ENCODE measurements at regions not wholly inside any gene's neighbourhood (a gene's known extent, or its start where the extent isn't known, plus 50 kb on each side); places are given as distances from the start of the nearest gene placed in this dataset.

DNA sequence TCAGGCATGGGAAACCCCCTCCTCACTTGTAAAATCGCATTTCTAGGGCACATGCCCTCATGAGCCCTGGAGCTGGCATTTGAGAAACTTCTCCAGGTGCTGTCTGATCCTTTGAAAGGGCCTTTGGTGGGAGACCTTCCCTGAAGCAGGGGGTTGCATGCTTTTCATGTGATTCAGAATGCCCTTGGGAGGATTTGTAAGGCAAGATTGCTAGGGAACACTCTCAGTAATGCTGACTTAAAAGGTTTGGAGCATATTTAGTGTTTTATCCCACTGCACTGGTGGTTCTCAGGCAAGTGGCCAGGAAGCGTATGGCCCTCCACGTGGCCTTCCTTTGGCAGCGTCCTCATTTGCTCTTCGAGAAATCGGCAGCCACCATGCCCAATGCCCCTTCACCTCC is 164.1 kb downstream of the ARRDC4 start:
- ATAC-seq (no peak), DNase-seq (no peak)
- 41 to 62% (median 43%) methylated on average over 6 of the region's 6 CpGs for WGBS, 3 donors
- intact Hi-C loops (cut with DNase I), result no loop called here
- Histone ChIP-seq H3K27ac (no peak overlapping the region), H3K4me1 (no peaks in the 10 kb centered on the region), H3K27me3 (ENCODE audit: insufficient read depth in 3 of 3, low read length in 2 of 3) (peaks cover 0 to 5% (median 0%) of the 10 kb centered on the region in 3 donors), H3K36me3 (ENCODE audit: insufficient read depth in 1 of 2, low read depth in 1 of 2) (no peaks in the 10 kb centered on the region), H3K4me3 (no peak overlapping the region), H3K9me3 (no peaks in the 10 kb centered on the region)
- TF ChIP-seq, protein P1, sequence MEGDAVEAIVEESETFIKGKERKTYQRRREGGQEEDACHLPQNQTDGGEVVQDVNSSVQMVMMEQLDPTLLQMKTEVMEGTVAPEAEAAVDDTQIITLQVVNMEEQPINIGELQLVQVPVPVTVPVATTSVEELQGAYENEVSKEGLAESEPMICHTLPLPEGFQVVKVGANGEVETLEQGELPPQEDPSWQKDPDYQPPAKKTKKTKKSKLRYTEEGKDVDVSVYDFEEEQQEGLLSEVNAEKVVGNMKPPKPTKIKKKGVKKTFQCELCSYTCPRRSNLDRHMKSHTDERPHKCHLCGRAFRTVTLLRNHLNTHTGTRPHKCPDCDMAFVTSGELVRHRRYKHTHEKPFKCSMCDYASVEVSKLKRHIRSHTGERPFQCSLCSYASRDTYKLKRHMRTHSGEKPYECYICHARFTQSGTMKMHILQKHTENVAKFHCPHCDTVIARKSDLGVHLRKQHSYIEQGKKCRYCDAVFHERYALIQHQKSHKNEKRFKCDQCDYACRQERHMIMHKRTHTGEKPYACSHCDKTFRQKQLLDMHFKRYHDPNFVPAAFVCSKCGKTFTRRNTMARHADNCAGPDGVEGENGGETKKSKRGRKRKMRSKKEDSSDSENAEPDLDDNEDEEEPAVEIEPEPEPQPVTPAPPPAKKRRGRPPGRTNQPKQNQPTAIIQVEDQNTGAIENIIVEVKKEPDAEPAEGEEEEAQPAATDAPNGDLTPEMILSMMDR (IDR thresholded peaks at IDR 0.05), result no peak

DNA sequence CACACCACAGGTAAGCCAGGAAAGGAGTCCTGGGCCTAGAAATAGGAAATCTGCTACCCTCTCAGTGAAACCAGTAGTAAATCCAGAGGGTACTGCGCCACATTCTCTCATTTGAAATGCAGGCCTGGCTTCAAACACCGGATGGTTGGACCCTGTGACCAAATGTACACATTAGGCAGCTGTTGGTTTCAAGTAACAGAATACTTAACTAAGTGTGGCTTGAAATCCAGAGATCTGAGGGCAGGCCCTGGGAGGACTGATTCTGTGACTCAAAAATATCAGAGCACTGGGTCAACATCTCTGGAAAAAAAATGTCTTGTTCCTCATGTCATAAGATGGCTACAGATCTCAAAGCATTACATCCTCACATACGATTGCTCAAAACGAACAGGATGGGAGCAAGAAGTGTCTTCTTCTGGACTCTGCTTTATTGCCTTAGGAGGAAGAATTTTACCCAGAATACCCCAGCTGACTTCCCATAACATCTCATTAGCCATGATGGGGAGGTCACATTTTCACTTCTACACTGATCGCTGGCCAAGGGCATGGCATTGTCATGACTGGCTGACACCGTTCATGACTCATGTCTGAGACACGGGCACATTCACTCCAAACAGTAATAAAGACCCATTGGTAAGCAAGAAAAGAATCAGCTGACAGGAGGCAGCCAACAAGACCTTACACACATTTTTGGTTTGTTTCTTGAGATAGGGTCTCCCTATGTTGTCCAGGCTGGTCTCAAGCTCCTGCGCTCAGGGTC is 166.0 kb downstream of the ARRDC4 start:
- intact Hi-C loops (cut with DNase I), result no loop called here

DNA sequence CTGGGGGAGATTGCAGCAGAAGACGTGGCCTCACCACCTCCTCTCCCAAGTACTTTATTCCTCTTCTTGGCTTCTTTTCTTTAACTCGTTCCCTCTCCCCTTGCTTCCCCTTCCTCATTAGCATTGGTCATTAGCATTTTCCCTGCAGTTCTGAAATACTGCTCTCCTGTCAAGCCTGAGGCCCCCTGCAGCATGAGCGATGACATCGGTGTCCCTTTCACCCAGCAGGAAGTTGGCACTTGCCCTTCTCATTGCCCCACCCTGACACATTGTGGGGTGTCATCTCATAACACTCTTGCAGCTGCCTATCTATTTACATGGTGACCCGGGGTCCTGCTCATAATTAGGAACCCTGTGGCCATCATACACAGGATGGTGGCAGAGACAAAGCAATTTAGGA is 167.1 kb downstream of the ARRDC4 start:
- intact Hi-C loops (cut with DNase I), result no loop called here
- Histone ChIP-seq H3K27ac (no peak overlapping the region), H3K4me3 (no peak overlapping the region), H3K9me3 (no peaks in the 10 kb centered on the region), H3K27me3 (ENCODE audit: insufficient read depth in 3 of 3, low read length in 2 of 3) (peaks cover 0 to 3% (median 0%) of the 10 kb centered on the region in 3 donors), H3K36me3 (ENCODE audit: insufficient read depth in 1 of 2, low read depth in 1 of 2) (no peaks in the 10 kb centered on the region), H3K4me1 (no peaks in the 10 kb centered on the region)
- ATAC-seq (no peak), DNase-seq (no peak)
- TF ChIP-seq, protein P1 (IDR thresholded peaks at IDR 0.05), result no peak
- WGBS, 3 donors, result 56 to 63% (median 60%) methylated on average over 5 of the region's 5 CpGs

More for the DNA sequence above, 166.0 kb downstream of the ARRDC4 start:
- Histone ChIP-seq H3K4me1 (no peaks in the 10 kb centered on the region), H3K4me3 (no peak overlapping the region), H3K27me3 (ENCODE audit: insufficient read depth in 3 of 3, low read length in 2 of 3) (peaks cover 0 to 3% (median 0%) of the 10 kb centered on the region in 3 donors), H3K36me3 (ENCODE audit: insufficient read depth in 1 of 2, low read depth in 1 of 2) (no peaks in the 10 kb centered on the region), H3K27ac (no peak overlapping the region), H3K9me3 (no peaks in the 10 kb centered on the region)
- TF ChIP-seq, protein P1 (IDR thresholded peaks at IDR 0.05), result no peak
- DNase-seq (no peak), ATAC-seq (no peak)
- 57% methylated on average over 8 of the region's 8 CpGs for WGBS, 3 donors

DNA sequence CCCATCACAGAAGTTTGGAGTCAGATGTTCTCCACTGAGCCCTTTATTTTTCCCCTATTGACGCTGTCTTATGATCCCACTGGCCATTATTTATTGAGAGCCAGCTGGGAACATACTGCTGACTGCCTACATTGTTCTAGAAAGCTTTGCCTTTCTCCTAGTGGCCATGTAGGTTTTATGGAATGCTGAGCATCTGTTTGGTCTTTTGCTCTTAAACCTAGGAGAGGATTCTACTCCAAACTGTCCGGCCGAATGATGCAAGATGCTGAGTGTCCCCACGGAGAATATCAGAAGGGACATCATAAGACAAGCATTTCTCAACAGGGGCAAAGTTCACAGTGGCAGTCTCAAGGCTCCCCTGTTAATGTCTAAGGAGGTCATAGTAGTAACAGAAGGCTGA is 171.4 kb downstream of the ARRDC4 start:
- Histone ChIP-seq H3K36me3 (ENCODE audit: insufficient read depth in 1 of 2, low read depth in 1 of 2) (no peaks in the 10 kb centered on the region), H3K4me1 (no peaks in the 10 kb centered on the region), H3K9me3 (no peaks in the 10 kb centered on the region), H3K27ac (no peak overlapping the region), H3K4me3 (no peak overlapping the region), H3K27me3 (ENCODE audit: insufficient read depth in 3 of 3, low read length in 2 of 3) (peaks cover 0 to 3% (median 0%) of the 10 kb centered on the region in 3 donors)
- DNase-seq (no peak), ATAC-seq (no peak)
- intact Hi-C loops (cut with DNase I), result no loop called here
- TF ChIP-seq, protein P1 (IDR thresholded peaks at IDR 0.05), result no peak
- WGBS, 3 donors, result 35 to 40% (median 35%) methylated on average over 4 of the region's 4 CpGs

DNA sequence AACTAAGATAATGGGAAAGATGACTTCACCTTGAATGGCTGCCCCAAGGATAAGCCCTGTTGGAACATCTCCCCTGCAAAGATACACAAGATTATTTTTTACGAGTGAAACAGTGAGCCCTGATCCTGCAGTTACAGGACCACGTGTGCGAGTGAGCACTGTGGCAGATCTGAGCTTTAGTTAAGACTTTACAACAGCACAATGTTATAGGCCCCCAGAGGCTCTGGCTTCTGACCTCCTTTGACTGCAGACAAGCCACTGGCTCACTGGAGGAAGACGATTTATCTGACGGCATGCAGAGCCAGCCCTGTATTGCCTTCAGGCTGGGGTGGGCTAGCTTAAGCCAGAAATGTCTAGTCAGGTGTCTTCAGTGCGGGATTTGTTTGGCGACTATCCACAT is 174.4 kb downstream of the ARRDC4 start:
- Histone ChIP-seq H3K9me3 (no peaks in the 10 kb centered on the region), H3K4me1 (no peaks in the 10 kb centered on the region), H3K27me3 (ENCODE audit: insufficient read depth in 3 of 3, low read length in 2 of 3) (peaks cover 0 to 3% (median 0%) of the 10 kb centered on the region in 3 donors), H3K4me3 (no peak overlapping the region), H3K36me3 (ENCODE audit: insufficient read depth in 1 of 2, low read depth in 1 of 2) (no peaks in the 10 kb centered on the region), H3K27ac (no peak overlapping the region)
- 43 to 48% (median 44%) methylated on average over 7 of the region's 7 CpGs for WGBS, 3 donors
- TF ChIP-seq, protein P1 (IDR thresholded peaks at IDR 0.05), result no peak
- DNase-seq, result no peak
- no peak for ATAC-seq
- intact Hi-C loops (cut with DNase I), result no loop called here

Measured in psoas muscle (tissue), 7 donors.